ENCODE measurements at regions not wholly inside any gene's neighbourhood (a gene's known extent, or its start where the extent isn't known, plus 50 kb on each side); places are given as distances from the start of the nearest gene placed in this dataset.
"Not testable (repeated sequence)": the region's sequence is repeated elsewhere in the genome, so short reads cannot be mapped to it uniquely, and the experiment has no call there.

DNA sequence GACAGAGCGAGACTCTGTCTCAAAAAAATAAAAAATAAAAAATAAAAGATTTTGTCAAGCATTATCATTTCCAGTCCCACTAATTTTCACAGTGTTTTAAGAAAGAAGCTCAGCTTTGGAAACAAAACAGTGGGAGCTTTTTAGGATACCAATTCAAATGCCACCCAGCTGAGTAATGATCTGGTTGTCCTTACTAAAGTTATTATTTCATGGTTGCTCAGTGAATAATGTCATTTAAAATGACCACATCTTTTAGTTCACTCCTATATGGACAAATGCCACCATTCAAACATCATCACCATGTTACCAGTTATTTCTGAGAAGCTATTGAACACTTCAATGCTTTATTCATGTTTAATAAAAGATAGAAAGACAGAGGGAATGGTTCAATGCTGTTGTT, 365.0 kb downstream of the CCER1 start:
- no peak overlapping the region for H3K27ac Mint-ChIP-seq
- H3K4me3 Mint-ChIP-seq, result no peak overlapping the region
- no peaks in the 10 kb centered on the region for H3K9me3 Mint-ChIP-seq
- POLR2A ChIA-PET, result no interaction called here
- no peaks in the 10 kb centered on the region for H3K36me3 Mint-ChIP-seq
- no peaks in the 10 kb centered on the region for H3K4me1 Mint-ChIP-seq
- no peak for DNase-seq
- no peaks in the 10 kb centered on the region for H3K27me3 Mint-ChIP-seq
- ATAC-seq (ENCODE audit: low read depth), result no peak

- no peaks in the 10 kb centered on the region for H3K27me3 Mint-ChIP-seq
- POLR2A ChIA-PET, result no interaction called here
- H3K36me3 Mint-ChIP-seq, result no peaks in the 10 kb centered on the region
- ATAC-seq (ENCODE audit: low read depth) (no peak), DNase-seq (no peak)
- no peak overlapping the region for H3K27ac Mint-ChIP-seq
- H3K4me1 Mint-ChIP-seq, result no peaks in the 10 kb centered on the region
- no peak overlapping the region for H3K4me3 Mint-ChIP-seq
- no peaks in the 10 kb centered on the region for H3K9me3 Mint-ChIP-seq
These were observed 369.2 kb downstream of the CCER1 start for GRCh38 chr12:90585640-90586304.

- DNase-seq (no peak), ATAC-seq (ENCODE audit: low read depth) (no peak)
- Mint-ChIP-seq H3K36me3 (no peaks in the 10 kb centered on the region), H3K4me1 (no peaks in the 10 kb centered on the region), H3K4me3 (no peak overlapping the region), H3K9me3 (no peaks in the 10 kb centered on the region), H3K27ac (no peak overlapping the region), H3K27me3 (no peaks in the 10 kb centered on the region)
- POLR2A ChIA-PET, result no interaction called here
These were observed 378.3 kb downstream of the CCER1 start for GRCh38 chr12:90576707-90577106.

DNA sequence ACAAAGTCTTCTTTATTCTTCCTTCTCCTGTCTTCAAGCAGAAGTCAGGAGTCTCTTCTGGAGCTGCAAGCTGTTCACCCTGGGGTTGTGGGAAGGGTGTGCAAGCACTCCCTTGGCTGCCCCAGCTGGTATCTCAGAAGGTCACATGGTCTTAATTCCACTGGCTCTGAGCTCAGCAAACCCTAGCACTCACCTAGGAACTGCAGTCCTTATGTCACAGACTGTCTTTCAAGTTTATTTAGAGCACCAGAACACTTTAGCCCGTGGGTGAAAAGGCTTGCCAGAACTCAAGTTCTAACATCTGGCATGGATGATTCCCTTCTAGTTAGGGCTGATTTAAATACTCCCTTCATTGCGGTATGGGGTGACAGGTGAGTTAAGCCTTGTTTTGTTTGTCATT, 379.0 kb downstream of the CCER1 start:
- Mint-ChIP-seq H3K27me3 (no peaks in the 10 kb centered on the region), H3K27ac (no peak overlapping the region), H3K36me3 (no peaks in the 10 kb centered on the region), H3K4me1 (no peaks in the 10 kb centered on the region), H3K9me3 (no peaks in the 10 kb centered on the region), H3K4me3 (no peak overlapping the region)
- DNase-seq (no peak), ATAC-seq (ENCODE audit: low read depth) (no peak)
- POLR2A ChIA-PET, result no interaction called here

DNA sequence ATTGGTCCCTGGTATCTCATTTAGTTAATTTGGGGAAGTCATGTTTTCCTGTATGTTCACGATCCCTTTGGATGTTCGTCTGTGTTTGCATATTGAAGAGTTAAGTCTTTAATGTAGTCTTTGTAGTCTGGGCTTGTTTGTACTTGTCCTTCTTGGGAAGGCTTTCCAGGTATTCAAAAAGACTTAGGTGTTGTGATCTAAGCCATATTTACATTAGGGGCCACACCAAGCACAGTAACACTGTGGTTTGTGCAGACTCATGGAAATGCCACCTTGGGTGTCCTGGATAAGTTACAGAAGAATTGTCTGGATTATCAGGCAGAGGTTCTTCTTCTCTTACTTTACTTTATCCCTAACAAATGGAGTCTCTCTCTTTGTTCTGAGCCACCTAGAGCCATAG, 380.3 kb downstream of the CCER1 start:
- Mint-ChIP-seq H3K36me3 (no peaks in the 10 kb centered on the region), H3K27ac (no peak overlapping the region), H3K9me3 (peaks cover 1% of the 10 kb centered on the region), H3K27me3 (no peaks in the 10 kb centered on the region), H3K4me3 (no peak overlapping the region), H3K4me1 (no peaks in the 10 kb centered on the region)
- no peak for DNase-seq
- ATAC-seq (ENCODE audit: low read depth), result no peak
- POLR2A ChIA-PET, result no interaction called here

DNA sequence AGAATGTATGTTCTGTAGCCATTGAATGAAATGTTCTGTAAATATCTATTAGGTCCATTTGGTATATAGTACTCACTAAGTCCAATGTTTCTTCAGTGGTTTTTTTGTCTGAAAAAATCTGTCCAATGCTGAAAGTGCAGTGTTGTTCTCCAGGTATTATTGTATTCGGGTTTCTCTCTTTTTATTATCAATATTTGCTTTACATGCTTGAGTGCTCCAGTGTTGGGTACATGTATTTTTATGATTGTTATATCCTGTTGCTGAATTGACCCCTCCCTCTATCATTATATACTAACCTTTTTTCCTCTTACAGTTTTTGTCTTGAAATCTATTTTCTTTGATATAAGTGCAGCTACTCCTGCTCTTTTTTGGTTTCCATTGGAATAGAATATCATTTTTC, 382.2 kb downstream of the CCER1 start:
- POLR2A ChIA-PET, result no interaction called here
- no peaks in the 10 kb centered on the region for H3K27me3 Mint-ChIP-seq
- ATAC-seq (ENCODE audit: low read depth) (no peak), DNase-seq (no peak)
- H3K4me1 Mint-ChIP-seq, result no peaks in the 10 kb centered on the region
- H3K27ac Mint-ChIP-seq, result no peak overlapping the region
- no peak overlapping the region for H3K4me3 Mint-ChIP-seq
- H3K36me3 Mint-ChIP-seq, result no peaks in the 10 kb centered on the region
- H3K9me3 Mint-ChIP-seq, result peaks cover 1% of the 10 kb centered on the region

DNA sequence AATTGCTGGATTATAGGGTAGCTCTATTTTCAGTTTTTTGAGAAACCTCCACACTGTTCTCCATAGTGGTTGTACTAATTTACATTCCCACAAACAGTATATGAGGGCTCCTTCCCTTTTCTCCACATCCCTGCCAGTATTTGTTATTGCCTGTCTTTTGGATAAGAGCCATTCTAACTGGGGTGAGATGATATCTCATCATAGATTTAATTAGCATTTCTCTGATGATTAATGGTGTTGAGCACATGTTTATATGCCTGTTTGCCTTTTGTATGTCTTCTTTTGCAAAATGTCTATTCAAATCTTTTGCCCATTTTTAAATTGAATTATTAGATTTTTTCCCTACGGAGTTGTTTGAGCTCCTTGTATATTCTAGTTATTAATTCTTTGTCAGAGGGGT, 385.3 kb downstream of the CCER1 start:
- H3K9me3 Mint-ChIP-seq, result peaks cover 4% of the 10 kb centered on the region
- no peaks in the 10 kb centered on the region for H3K36me3 Mint-ChIP-seq
- H3K27me3 Mint-ChIP-seq, result no peaks in the 10 kb centered on the region
- no peak overlapping the region for H3K27ac Mint-ChIP-seq
- no peak for DNase-seq
- no peak overlapping the region for H3K4me3 Mint-ChIP-seq
- H3K4me1 Mint-ChIP-seq, result no peaks in the 10 kb centered on the region
- no peak for ATAC-seq (ENCODE audit: low read depth)
- POLR2A ChIA-PET, result no interaction called here

- POLR2A ChIA-PET, result interaction anchor here (0.5 kb wide), 1 partner anchor 229 kb away, joined by 4 read pairs; no protein-coding TSS in a partner anchor
- Mint-ChIP-seq H3K4me3 (no peak overlapping the region), H3K4me1 (no peaks in the 10 kb centered on the region)
These were observed 392.3 kb downstream of the CCER1 start for GRCh38 chr12:90562671-90563070.

DNA sequence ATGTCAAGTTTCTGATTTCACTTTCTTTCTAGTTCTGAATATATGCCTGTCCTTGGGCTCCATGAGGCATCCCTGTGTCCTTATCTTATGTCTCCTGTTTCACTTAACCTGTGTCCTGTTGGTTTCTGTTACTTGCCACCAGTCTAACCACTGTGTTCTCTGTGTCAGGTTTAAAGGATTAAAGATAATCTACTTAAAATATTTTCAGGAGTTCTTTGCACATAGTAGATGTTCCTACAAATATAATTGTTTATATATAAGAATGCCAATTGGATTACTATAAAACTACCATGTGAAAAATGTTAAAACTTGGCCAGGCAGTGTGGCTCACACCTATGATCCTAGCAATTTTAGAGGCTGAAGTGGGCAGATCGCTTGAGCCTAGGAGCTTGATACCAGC, 406.4 kb downstream of the CCER1 start:
- Mint-ChIP-seq H3K27me3 (no peaks in the 10 kb centered on the region), H3K4me3 (no peak overlapping the region)

More at GRCh38 chr12:90562671-90563070, 392.3 kb downstream of the CCER1 start:
- Mint-ChIP-seq H3K9me3 (peaks cover 3% of the 10 kb centered on the region), H3K27me3 (no peaks in the 10 kb centered on the region), H3K27ac (no peak overlapping the region), H3K36me3 (no peaks in the 10 kb centered on the region)
- ATAC-seq (ENCODE audit: low read depth) (no peak), DNase-seq (no peak)

DNA sequence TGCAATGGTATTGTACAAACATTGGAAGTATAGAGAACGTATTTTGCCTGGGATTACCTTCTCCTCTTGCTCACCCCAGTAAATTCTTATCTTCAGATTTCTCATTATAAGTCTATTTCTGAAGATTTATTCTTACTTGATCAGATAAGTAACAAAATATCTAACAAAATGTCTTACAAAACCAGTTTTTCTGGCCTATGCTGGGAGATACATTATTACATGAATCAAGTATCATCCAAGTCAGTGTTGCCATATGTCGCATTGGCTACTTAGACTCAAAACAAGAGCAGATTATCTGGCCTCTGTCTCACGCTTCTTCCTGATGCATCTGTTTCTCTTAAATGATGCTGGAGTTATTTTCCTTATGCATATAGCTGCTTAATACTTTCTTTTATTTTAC, 408.5 kb downstream of the CCER1 start:
- POLR2A ChIA-PET, result no interaction called here

More for the DNA sequence above, 406.4 kb downstream of the CCER1 start:
- Mint-ChIP-seq H3K36me3 (no peaks in the 10 kb centered on the region), H3K27ac (no peak overlapping the region), H3K9me3 (peaks cover 2% of the 10 kb centered on the region), H3K4me1 (no peaks in the 10 kb centered on the region)
- DNase-seq (no peak), ATAC-seq (ENCODE audit: low read depth) (no peak)
- POLR2A ChIA-PET, result no interaction called here

DNA sequence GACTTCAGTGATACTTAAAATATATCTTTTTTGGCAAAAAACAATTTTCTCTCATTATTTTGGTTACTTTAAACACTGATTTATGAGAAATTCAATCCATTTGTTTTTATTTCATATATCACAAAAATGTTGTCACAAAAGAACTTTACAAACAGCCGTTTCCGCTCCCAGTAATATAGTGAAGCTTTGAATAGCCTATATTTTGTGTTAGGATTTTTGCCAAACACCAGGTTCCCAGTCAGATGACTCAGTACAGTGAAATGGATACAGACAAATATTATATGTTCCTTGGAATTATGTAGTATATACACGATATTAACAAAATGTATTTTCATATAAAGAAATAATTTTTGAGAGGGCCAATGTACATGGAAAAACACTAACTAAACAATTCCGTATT, 411.1 kb downstream of the CCER1 start:
- Mint-ChIP-seq H3K36me3 (no peaks in the 10 kb centered on the region), H3K4me1 (no peaks in the 10 kb centered on the region), H3K9me3 (no peaks in the 10 kb centered on the region), H3K27me3 (no peaks in the 10 kb centered on the region), H3K4me3 (no peak overlapping the region), H3K27ac (no peak overlapping the region)
- DNase-seq (no peak), ATAC-seq (ENCODE audit: low read depth) (no peak)
- POLR2A ChIA-PET, result no interaction called here

More for the DNA sequence above, 408.5 kb downstream of the CCER1 start:
- Mint-ChIP-seq H3K27me3 (no peaks in the 10 kb centered on the region), H3K4me1 (no peaks in the 10 kb centered on the region), H3K27ac (no peak overlapping the region), H3K36me3 (no peaks in the 10 kb centered on the region), H3K9me3 (no peaks in the 10 kb centered on the region), H3K4me3 (no peak overlapping the region)
- ATAC-seq (ENCODE audit: low read depth) (no peak), DNase-seq (no peak)

- Mint-ChIP-seq H3K9me3 (no peaks in the 10 kb centered on the region), H3K4me1 (no peaks in the 10 kb centered on the region), H3K36me3 (no peaks in the 10 kb centered on the region), H3K27me3 (no peaks in the 10 kb centered on the region), H3K4me3 (no peak overlapping the region), H3K27ac (no peak overlapping the region)
- ATAC-seq (ENCODE audit: low read depth), result no peak
- DNase-seq, result no peak
- POLR2A ChIA-PET, result no interaction called here
These were observed 411.6 kb downstream of the CCER1 start for GRCh38 chr12:90543374-90543773.

- H3K4me1 Mint-ChIP-seq, H3K9me3 Mint-ChIP-seq, POLR2A ChIA-PET: not testable (repeated sequence)
These were observed 412.1 kb downstream of the CCER1 start for GRCh38 chr12:90542852-90543251.

DNA sequence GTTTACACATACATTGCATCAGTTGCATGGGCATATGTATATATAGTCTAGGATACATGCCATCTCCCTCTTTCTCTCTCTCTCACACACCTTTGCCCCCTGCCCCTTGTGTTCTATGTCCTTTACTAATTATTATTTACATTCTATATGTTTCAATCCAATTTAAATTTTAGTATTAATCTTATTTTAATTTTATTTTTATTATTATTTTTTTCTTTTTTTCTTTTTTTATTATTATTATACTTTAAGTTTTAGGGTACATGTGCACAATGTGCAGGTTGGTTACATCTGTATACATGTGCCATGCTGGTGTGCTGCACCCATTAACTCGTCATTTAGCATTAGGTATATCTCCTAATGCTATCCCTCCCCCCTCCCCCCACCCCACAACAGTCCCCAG, 421.1 kb downstream of the CCER1 start:
- H3K27me3 Mint-ChIP-seq; DNase-seq; POLR2A ChIA-PET; H3K9me3 Mint-ChIP-seq; H3K4me1 Mint-ChIP-seq; H3K27ac Mint-ChIP-seq; H3K4me3 Mint-ChIP-seq; ATAC-seq (ENCODE audit: low read depth); H3K36me3 Mint-ChIP-seq: not testable (repeated sequence)

More at GRCh38 chr12:90542852-90543251, 412.1 kb downstream of the CCER1 start:
- not testable (repeated sequence) for ATAC-seq (ENCODE audit: low read depth); H3K4me3 Mint-ChIP-seq; H3K27me3 Mint-ChIP-seq; H3K27ac Mint-ChIP-seq; H3K36me3 Mint-ChIP-seq; DNase-seq
